Osteocyte (in vitro differentiated cells): ENCODE measurements at regions not wholly inside any gene's neighbourhood (a gene's known extent, or its start where the extent isn't known, plus 50 kb on each side); places are given as distances from the start of the nearest gene placed in this dataset.
A peak's percentile ranks its signal among the peaks of the same experiment; 100 is the strongest.
"Not testable (repeated sequence)": the region's sequence is repeated elsewhere in the genome, so short reads cannot be mapped to it uniquely, and the experiment has no call there.

ENCODE experiments used
- DNase-seq: peaks from one replicate; pipeline ENCODE4 v3.0.0; 2021; ENCODE audit warnings: mixed read lengths; ENCODE audit not compliant: unreplicated experiment; ENCODE audit errors: extremely low spot score
- H3K27ac Mint-ChIP-seq: one replicate; pipeline ENCODE4 v1.8.0; 2021; ENCODE audit warnings: mild to moderate bottlenecking, mixed read lengths; ENCODE audit not compliant: unreplicated experiment
- H3K27me3 Mint-ChIP-seq: one replicate; pipeline ENCODE4 v1.8.0; 2021; ENCODE audit warnings: mixed read lengths; ENCODE audit not compliant: unreplicated experiment
- H3K36me3 Mint-ChIP-seq: one replicate; pipeline ENCODE4 v1.8.0; 2021; ENCODE audit warnings: mixed read lengths; ENCODE audit not compliant: unreplicated experiment
- H3K4me1 Mint-ChIP-seq: one replicate; pipeline ENCODE4 v1.8.0; 2021; ENCODE audit warnings: mixed read lengths; ENCODE audit not compliant: unreplicated experiment
- H3K4me3 Mint-ChIP-seq: one replicate; pipeline ENCODE4 v1.8.0; 2021; ENCODE audit warnings: mild to moderate bottlenecking, moderate library complexity, mixed read lengths; ENCODE audit not compliant: unreplicated experiment
- H3K9me3 Mint-ChIP-seq: one replicate; pipeline ENCODE4 v1.8.0; 2021; ENCODE audit warnings: mixed read lengths; ENCODE audit not compliant: unreplicated experiment
- CTCF ChIP-seq: fragments of 200-600 bp; sonication (generic); IDR thresholded peaks from 2 replicates; pipeline ENCODE4 v1.5.0; 2021; ENCODE audit warnings: antibody characterized with exemption, mild to moderate bottlenecking, moderate library complexity

- no peaks in the 10 kb centered on the region for H3K27me3 Mint-ChIP-seq
- no peaks in the 10 kb centered on the region for H3K36me3 Mint-ChIP-seq
- H3K4me3 Mint-ChIP-seq: no peak overlapping the region
- H3K27ac Mint-ChIP-seq: no peak overlapping the region
- H3K9me3 Mint-ChIP-seq: no peaks in the 10 kb centered on the region
- no peaks in the 10 kb centered on the region for H3K4me1 Mint-ChIP-seq
- TF ChIP-seq CTCF: no peak
- no peak for DNase-seq
Observed at GRCh38 chr6:82118150-82118562, 129.4 kb downstream of the IBTK start.

GRCh38 chr6:82114748-82115147 is 132.8 kb downstream of the IBTK start:
- Mint-ChIP-seq H3K4me1 (no peaks in the 10 kb centered on the region), H3K36me3 (no peaks in the 10 kb centered on the region), H3K9me3 (peaks cover 12% of the 10 kb centered on the region), H3K27ac (no peak overlapping the region), H3K4me3 (no peak overlapping the region), H3K27me3 (no peaks in the 10 kb centered on the region)
- TF ChIP-seq CTCF: no peak
- no peak for DNase-seq

- peaks cover 26% of the 10 kb centered on the region for H3K9me3 Mint-ChIP-seq
- H3K4me3 Mint-ChIP-seq: no peak overlapping the region
- H3K27me3 Mint-ChIP-seq: peaks cover 5% of the 10 kb centered on the region
- TF ChIP-seq CTCF: no peak
- no peak overlapping the region for H3K27ac Mint-ChIP-seq
- no peak for DNase-seq
- no peaks in the 10 kb centered on the region for H3K36me3 Mint-ChIP-seq
- no peaks in the 10 kb centered on the region for H3K4me1 Mint-ChIP-seq
Observed at GRCh38 chr6:82113231-82113630, 134.3 kb downstream of the IBTK start.

GRCh38 chr6:82111818-82112217 is 135.7 kb downstream of the IBTK start:
- Mint-ChIP-seq H3K4me1 (no peaks in the 10 kb centered on the region), H3K27me3 (peaks cover 7% of the 10 kb centered on the region), H3K9me3 (peaks cover 26% of the 10 kb centered on the region), H3K4me3 (no peak overlapping the region), H3K36me3 (no peaks in the 10 kb centered on the region), H3K27ac (no peak overlapping the region)
- no peak for TF ChIP-seq CTCF
- DNase-seq: no peak

GRCh38 chr6:82111114-82111513 is 136.4 kb downstream of the IBTK start:
- peaks cover 26% of the 10 kb centered on the region for H3K9me3 Mint-ChIP-seq

GRCh38 chr6:82103171-82103570 is 144.4 kb downstream of the IBTK start:
- DNase-seq, H3K9me3 Mint-ChIP-seq, H3K4me1 Mint-ChIP-seq, H3K27me3 Mint-ChIP-seq, H3K4me3 Mint-ChIP-seq, H3K36me3 Mint-ChIP-seq, H3K27ac Mint-ChIP-seq: not testable (repeated sequence)

More at GRCh38 chr6:82111114-82111513, 136.4 kb downstream of the IBTK start:
- Mint-ChIP-seq H3K27ac (no peak overlapping the region), H3K4me3 (no peak overlapping the region), H3K36me3 (no peaks in the 10 kb centered on the region), H3K27me3 (peaks cover 7% of the 10 kb centered on the region), H3K4me1 (no peaks in the 10 kb centered on the region)
- DNase-seq: no peak
- no peak for TF ChIP-seq CTCF

- not testable (repeated sequence) for H3K27me3 Mint-ChIP-seq, H3K4me1 Mint-ChIP-seq, H3K9me3 Mint-ChIP-seq, DNase-seq, H3K36me3 Mint-ChIP-seq
- H3K27ac Mint-ChIP-seq: peak overlapping the region; percentile 27
- H3K4me3 Mint-ChIP-seq: peak overlapping the region; percentile 63
Observed at GRCh38 chr6:82101374-82102114, 146.0 kb downstream of the IBTK start.

- not testable (repeated sequence) for H3K4me1 Mint-ChIP-seq, H3K36me3 Mint-ChIP-seq, H3K4me3 Mint-ChIP-seq, DNase-seq, H3K27me3 Mint-ChIP-seq, H3K27ac Mint-ChIP-seq, H3K9me3 Mint-ChIP-seq
Observed at GRCh38 chr6:82100763-82101162, 146.8 kb downstream of the IBTK start.
